IPS-18a (cell line): ENCODE measurements at regions not wholly inside any gene's neighbourhood (a gene's known extent, or its start where the extent isn't known, plus 50 kb on each side); places are given as distances from the start of the nearest gene placed in this dataset.
"Not testable (repeated sequence)": the region's sequence is repeated elsewhere in the genome, so short reads cannot be mapped to it uniquely, and the experiment has no call there.

Source experiments
- H3K27ac ChIP-seq: one replicate; pipeline ENCODE4 v1.5.1; 2013; ENCODE audit warnings: low read length
- H3K27me3 ChIP-seq: one replicate; pipeline ENCODE4 v1.6.1; 2013; ENCODE audit warnings: mild to moderate bottlenecking, low read length; ENCODE audit not compliant: control insufficient read depth, insufficient read depth
- H3K36me3 ChIP-seq: one replicate; pipeline ENCODE4 v1.6.1; 2013; ENCODE audit warnings: low read depth, low read length; ENCODE audit not compliant: control insufficient read depth
- H3K4me1 ChIP-seq: one replicate; pipeline ENCODE4 v1.6.1; 2013; ENCODE audit warnings: low read depth, low read length; ENCODE audit not compliant: control insufficient read depth
- H3K4me3 ChIP-seq: one replicate; pipeline ENCODE4 v1.5.1; 2013; ENCODE audit warnings: low read length
- H3K9ac ChIP-seq: one replicate; pipeline ENCODE4 v1.6.1; 2013; ENCODE audit warnings: mild to moderate bottlenecking, low read length, moderate library complexity
- H3K9me3 ChIP-seq: one replicate; pipeline ENCODE4 v1.6.1; 2013; ENCODE audit warnings: low read depth, low read length; ENCODE audit not compliant: control insufficient read depth

- no peaks in the 10 kb centered on the region for H3K27me3 ChIP-seq
- peaks cover 9% of the 10 kb centered on the region for H3K4me1 ChIP-seq
- no peak overlapping the region for H3K27ac ChIP-seq
- no peak overlapping the region for H3K4me3 ChIP-seq
- H3K9ac ChIP-seq: no peak overlapping the region
- H3K36me3 ChIP-seq: no peaks in the 10 kb centered on the region
- no peaks in the 10 kb centered on the region for H3K9me3 ChIP-seq
Observed at GRCh38 chr1:38657873-38658272, 201.7 kb downstream of the RRAGC start.

DNA sequence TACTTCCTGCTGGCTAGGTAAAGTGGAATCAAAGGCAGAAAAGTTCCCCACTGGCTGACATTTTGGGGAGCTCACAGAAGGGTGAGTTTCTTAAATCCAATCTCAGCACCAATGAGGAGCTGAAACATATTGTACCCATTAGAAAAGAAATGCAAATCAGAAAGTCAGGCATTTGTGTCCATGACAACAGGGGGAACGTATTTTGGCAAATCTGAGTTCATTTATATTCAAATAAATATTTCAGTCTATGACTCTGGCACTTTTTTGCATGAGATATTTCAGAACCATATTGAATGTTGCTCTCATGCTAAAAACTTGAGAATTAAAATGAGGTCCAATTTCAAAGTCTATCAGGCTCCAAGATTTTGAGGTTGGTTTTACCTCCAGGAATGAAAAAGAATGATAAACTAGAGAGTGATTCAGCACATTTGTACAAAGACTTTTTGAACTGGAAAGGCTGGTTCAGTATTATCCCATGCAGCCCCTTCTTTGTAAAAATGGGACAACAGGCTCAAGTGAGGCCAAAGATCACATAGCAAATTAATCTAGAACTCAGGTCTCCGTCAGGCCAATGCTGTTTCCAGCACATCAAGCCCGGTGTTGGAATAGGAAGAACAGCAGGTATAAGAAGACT is 202.2 kb downstream of the RRAGC start:
- Histone ChIP-seq H3K4me3 (no peak overlapping the region), H3K9ac (no peak overlapping the region), H3K9me3 (no peaks in the 10 kb centered on the region), H3K27ac (no peak overlapping the region), H3K4me1 (peaks cover 9% of the 10 kb centered on the region), H3K27me3 (no peaks in the 10 kb centered on the region), H3K36me3 (no peaks in the 10 kb centered on the region)

- no peaks in the 10 kb centered on the region for H3K9me3 ChIP-seq
- H3K4me3 ChIP-seq: no peak overlapping the region
- H3K27ac ChIP-seq: no peak overlapping the region
- no peak overlapping the region for H3K9ac ChIP-seq
- peaks cover 9% of the 10 kb centered on the region for H3K4me1 ChIP-seq
- H3K27me3 ChIP-seq: no peaks in the 10 kb centered on the region
- no peaks in the 10 kb centered on the region for H3K36me3 ChIP-seq
Observed at GRCh38 chr1:38656726-38657125, 202.8 kb downstream of the RRAGC start.

GRCh38 chr1:38652217-38652616 is 207.4 kb downstream of the RRAGC start:
- no peaks in the 10 kb centered on the region for H3K27me3 ChIP-seq
- H3K9me3 ChIP-seq: no peaks in the 10 kb centered on the region
- H3K36me3 ChIP-seq: no peaks in the 10 kb centered on the region
- peaks cover 6% of the 10 kb centered on the region for H3K4me1 ChIP-seq
- no peak overlapping the region for H3K9ac ChIP-seq
- no peak overlapping the region for H3K27ac ChIP-seq
- H3K4me3 ChIP-seq: no peak overlapping the region

- Histone ChIP-seq H3K27ac (no peak overlapping the region), H3K4me3 (no peak overlapping the region), H3K4me1 (peaks cover under 1% of the 10 kb centered on the region), H3K9me3 (no peaks in the 10 kb centered on the region), H3K9ac (no peak overlapping the region), H3K27me3 (no peaks in the 10 kb centered on the region), H3K36me3 (no peaks in the 10 kb centered on the region)
Observed at GRCh38 chr1:38651669-38652068, 207.9 kb downstream of the RRAGC start.

DNA sequence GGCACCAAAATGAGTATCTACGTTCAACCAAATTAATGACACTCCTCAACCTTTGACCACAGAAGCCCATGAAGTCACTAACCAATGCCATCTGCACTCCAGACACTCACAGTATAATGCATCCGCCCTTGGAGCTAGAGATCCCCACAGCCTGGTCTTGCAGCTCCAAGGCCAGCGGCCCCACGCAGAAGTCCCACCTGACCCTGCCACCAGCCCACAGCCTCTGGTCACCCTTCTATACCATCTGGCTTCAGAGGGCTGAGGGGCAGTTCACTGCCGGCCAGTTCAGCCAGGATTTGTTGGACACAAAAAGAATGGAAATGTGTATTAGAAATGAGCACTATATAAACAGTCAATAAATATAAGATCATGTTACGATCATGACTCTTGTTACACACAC is 211.2 kb downstream of the RRAGC start:
- H3K27me3 ChIP-seq: no peaks in the 10 kb centered on the region
- H3K27ac ChIP-seq: no peak overlapping the region
- H3K36me3 ChIP-seq: no peaks in the 10 kb centered on the region
- no peaks in the 10 kb centered on the region for H3K4me1 ChIP-seq
- no peak overlapping the region for H3K9ac ChIP-seq
- H3K4me3 ChIP-seq: no peak overlapping the region
- H3K9me3 ChIP-seq: no peaks in the 10 kb centered on the region

GRCh38 chr1:38647341-38647740 is 212.2 kb downstream of the RRAGC start:
- not testable (repeated sequence) for H3K9ac ChIP-seq

DNA sequence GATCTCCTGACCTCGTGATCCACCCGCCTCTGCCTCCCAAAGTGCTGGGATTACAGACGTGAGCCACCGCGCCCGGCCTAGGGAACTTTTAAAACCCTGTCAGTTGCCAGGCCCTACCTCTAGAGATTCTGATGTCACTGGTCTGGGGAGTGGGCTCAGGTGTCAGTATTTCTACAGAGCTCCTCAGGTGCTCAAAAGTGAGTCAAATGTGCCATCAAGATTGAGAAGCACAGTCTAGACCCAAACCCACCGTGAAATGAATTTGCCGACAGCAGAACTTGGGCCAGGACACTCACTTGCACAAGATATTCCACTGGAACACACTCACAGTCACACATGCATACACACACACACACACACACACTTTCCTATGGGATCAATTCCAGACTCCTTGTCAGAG is 215.5 kb downstream of the RRAGC start:
- Histone ChIP-seq H3K27ac (no peak overlapping the region), H3K9me3 (no peaks in the 10 kb centered on the region), H3K4me1 (no peaks in the 10 kb centered on the region), H3K36me3 (no peaks in the 10 kb centered on the region), H3K27me3 (no peaks in the 10 kb centered on the region), H3K4me3 (no peak overlapping the region), H3K9ac (no peak overlapping the region)

More at GRCh38 chr1:38647341-38647740, 212.2 kb downstream of the RRAGC start:
- not testable (repeated sequence) for H3K4me1 ChIP-seq, H3K27ac ChIP-seq, H3K4me3 ChIP-seq, H3K9me3 ChIP-seq, H3K27me3 ChIP-seq, H3K36me3 ChIP-seq

DNA sequence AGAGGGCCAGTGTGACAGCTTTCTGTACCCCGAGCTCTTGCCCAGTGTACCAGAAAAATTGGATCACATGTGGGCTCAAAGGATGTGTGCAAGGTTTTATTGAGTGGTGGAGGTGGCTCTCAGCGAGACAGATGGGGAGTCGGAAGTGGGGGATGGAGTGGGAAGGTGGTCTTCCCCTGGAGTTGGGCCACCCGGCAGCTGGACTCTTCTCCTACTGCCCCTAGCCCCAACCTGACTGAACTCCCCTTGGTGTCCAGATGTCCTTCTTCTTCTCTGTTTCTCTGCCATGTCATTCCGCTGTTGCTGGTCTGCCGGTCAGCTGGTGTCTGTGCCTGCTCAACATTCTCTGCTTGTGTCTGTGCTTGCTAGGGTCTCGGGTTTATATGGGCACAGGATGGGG is 217.9 kb downstream of the RRAGC start:
- H3K27ac ChIP-seq: no peak overlapping the region
- H3K4me3 ChIP-seq: no peak overlapping the region
- H3K36me3 ChIP-seq: no peaks in the 10 kb centered on the region
- no peaks in the 10 kb centered on the region for H3K27me3 ChIP-seq
- H3K9ac ChIP-seq: no peak overlapping the region
- no peaks in the 10 kb centered on the region for H3K9me3 ChIP-seq
- no peaks in the 10 kb centered on the region for H3K4me1 ChIP-seq

GRCh38 chr1:38640371-38640770 is 219.2 kb downstream of the RRAGC start:
- Histone ChIP-seq H3K27me3 (no peaks in the 10 kb centered on the region), H3K9ac (no peak overlapping the region), H3K36me3 (no peaks in the 10 kb centered on the region), H3K4me3 (no peak overlapping the region), H3K27ac (no peak overlapping the region), H3K9me3 (no peaks in the 10 kb centered on the region), H3K4me1 (no peaks in the 10 kb centered on the region)

- Histone ChIP-seq H3K9me3 (no peaks in the 10 kb centered on the region), H3K4me3 (no peak overlapping the region), H3K27ac (no peak overlapping the region), H3K36me3 (no peaks in the 10 kb centered on the region), H3K9ac (no peak overlapping the region), H3K4me1 (peaks cover 7% of the 10 kb centered on the region), H3K27me3 (peaks cover 3% of the 10 kb centered on the region)
Observed at GRCh38 chr1:38628241-38628640, 231.3 kb downstream of the RRAGC start.

GRCh38 chr1:38625939-38626338 is 233.6 kb downstream of the RRAGC start:
- H3K36me3 ChIP-seq: no peaks in the 10 kb centered on the region
- H3K9me3 ChIP-seq: no peaks in the 10 kb centered on the region
- no peak overlapping the region for H3K4me3 ChIP-seq
- no peak overlapping the region for H3K27ac ChIP-seq
- peaks cover 3% of the 10 kb centered on the region for H3K27me3 ChIP-seq
- peaks cover 7% of the 10 kb centered on the region for H3K4me1 ChIP-seq
- H3K9ac ChIP-seq: no peak overlapping the region
